ENCODE measurements at regions not wholly inside any gene's neighbourhood (a gene's known extent, or its start where the extent isn't known, plus 50 kb on each side); places are given as distances from the start of the nearest gene placed in this dataset.

GRCh38 chr7:31186202-31186601, 134.1 kb downstream of the ADCYAP1R1 start:
- CTCF ChIA-PET = no interaction called here
- no peak for ATAC-seq (ENCODE audit: low read depth)
- no peak overlapping the region for H3K4me2 ChIP-seq (replicated peaks; ENCODE audit: low read depth, low read length, poor library complexity, severe bottlenecking)
- intact Hi-C loops (cut with micrococcal nuclease) = no loop called here
- H3K9ac ChIP-seq (ENCODE audit: low read length) = no peak overlapping the region
- no peak overlapping the region for H3K27ac ChIP-seq (ENCODE audit: low read length in 2 of 2)
- no peaks in the 10 kb centered on the region for H3K36me3 ChIP-seq (replicated peaks in 1 of 2; ENCODE audit: control extremely low read depth in 1 of 2, control insufficient read depth in 1 of 2, extremely low read depth in 1 of 2, insufficient read depth in 2 of 2, low read length in 1 of 2)
- Mint-ChIP-seq H3K4me1 (no peaks in the 10 kb centered on the region), H3K4me3 (no peak overlapping the region), H3K9me3 (ENCODE audit: insufficient read depth) (no peaks in the 10 kb centered on the region), H3K27ac (no peak overlapping the region), H3K27me3 (peaks cover 8% of the 10 kb centered on the region)
- no peaks in the 10 kb centered on the region for H4K20me1 ChIP-seq (ENCODE audit: control insufficient read depth, insufficient read depth, low read length, poor library complexity, severe bottlenecking)
- no peak overlapping the region for H3K4me3 ChIP-seq (ENCODE audit: control extremely low read depth in 1 of 5, extremely low read depth in 1 of 5, insufficient read depth in 1 of 5, low read depth in 2 of 5, low read length in 4 of 5)
- no peaks in the 10 kb centered on the region for H3K27me3 ChIP-seq (replicated peaks in 1 of 4; ENCODE audit: control extremely low read depth in 1 of 4, control insufficient read depth in 3 of 4, insufficient read depth in 4 of 4, low read length in 3 of 4)
- TF ChIP-seq, protein P1, sequence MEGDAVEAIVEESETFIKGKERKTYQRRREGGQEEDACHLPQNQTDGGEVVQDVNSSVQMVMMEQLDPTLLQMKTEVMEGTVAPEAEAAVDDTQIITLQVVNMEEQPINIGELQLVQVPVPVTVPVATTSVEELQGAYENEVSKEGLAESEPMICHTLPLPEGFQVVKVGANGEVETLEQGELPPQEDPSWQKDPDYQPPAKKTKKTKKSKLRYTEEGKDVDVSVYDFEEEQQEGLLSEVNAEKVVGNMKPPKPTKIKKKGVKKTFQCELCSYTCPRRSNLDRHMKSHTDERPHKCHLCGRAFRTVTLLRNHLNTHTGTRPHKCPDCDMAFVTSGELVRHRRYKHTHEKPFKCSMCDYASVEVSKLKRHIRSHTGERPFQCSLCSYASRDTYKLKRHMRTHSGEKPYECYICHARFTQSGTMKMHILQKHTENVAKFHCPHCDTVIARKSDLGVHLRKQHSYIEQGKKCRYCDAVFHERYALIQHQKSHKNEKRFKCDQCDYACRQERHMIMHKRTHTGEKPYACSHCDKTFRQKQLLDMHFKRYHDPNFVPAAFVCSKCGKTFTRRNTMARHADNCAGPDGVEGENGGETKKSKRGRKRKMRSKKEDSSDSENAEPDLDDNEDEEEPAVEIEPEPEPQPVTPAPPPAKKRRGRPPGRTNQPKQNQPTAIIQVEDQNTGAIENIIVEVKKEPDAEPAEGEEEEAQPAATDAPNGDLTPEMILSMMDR (IDR thresholded peaks at IDR 0.05) = no peak
- TF ChIP-seq EZH2 (IDR thresholded peaks at IDR 0.05; ENCODE audit: borderline replicate concordance, insufficient read depth, low read depth, low read length, poor library complexity, severe bottlenecking) = no peak
- H2AFZ ChIP-seq (ENCODE audit: insufficient read depth, low read depth, low read length, poor library complexity, severe bottlenecking) = no peak overlapping the region
- WGBS (ENCODE audit: insufficient coverage) = no CpG with 5 or more reads among the region's 1 CpG
- DNase-seq = no peak
- POLR2A ChIA-PET = no interaction called here
- no peaks in the 10 kb centered on the region for H3K4me1 ChIP-seq (ENCODE audit: control insufficient read depth in 2 of 2, insufficient read depth in 2 of 2, low read length in 2 of 2)
- H3K9me3 ChIP-seq (ENCODE audit: control extremely low read depth in 1 of 3, control insufficient read depth in 2 of 3, insufficient read depth in 1 of 3, low read length in 2 of 3) = peaks cover 0 to 3% (median 0%) of the 10 kb centered on the region in 3 donors
- H3K79me2 ChIP-seq (ENCODE audit: control insufficient read depth, insufficient read depth, low read length) = no peaks in the 10 kb centered on the region

- H3K27ac ChIP-seq (ENCODE audit: low read length in 2 of 2) = no peak overlapping the region
- Mint-ChIP-seq H3K4me1 (no peaks in the 10 kb centered on the region), H3K4me3 (no peak overlapping the region), H3K9me3 (ENCODE audit: insufficient read depth) (no peaks in the 10 kb centered on the region), H3K27me3 (peaks cover 8% of the 10 kb centered on the region), H3K27ac (no peak overlapping the region)
- H3K9me3 ChIP-seq (ENCODE audit: control extremely low read depth in 1 of 3, control insufficient read depth in 2 of 3, insufficient read depth in 1 of 3, low read length in 2 of 3) = no peaks in the 10 kb centered on the region
- no peak overlapping the region for H3K9ac ChIP-seq (ENCODE audit: low read length)
- no peaks in the 10 kb centered on the region for H4K20me1 ChIP-seq (ENCODE audit: control insufficient read depth, insufficient read depth, low read length, poor library complexity, severe bottlenecking)
- 83% methylated on average over 2 of the region's 3 CpGs for WGBS (ENCODE audit: insufficient coverage)
- ChIA-PET POLR2A (no interaction called here), CTCF (interaction anchor here (1.4 kb wide), 1 partner anchor 42 kb away, joined by 3 read pairs; no protein-coding TSS in a partner anchor)
- no peaks in the 10 kb centered on the region for H3K27me3 ChIP-seq (replicated peaks in 1 of 4; ENCODE audit: control extremely low read depth in 1 of 4, control insufficient read depth in 3 of 4, insufficient read depth in 4 of 4, low read length in 3 of 4)
- DNase-seq (no peak), ATAC-seq (ENCODE audit: low read depth) (no peak)
- intact Hi-C loops (cut with micrococcal nuclease) = no loop called here
- no peak overlapping the region for H2AFZ ChIP-seq (ENCODE audit: insufficient read depth, low read depth, low read length, poor library complexity, severe bottlenecking)
- H3K4me3 ChIP-seq (ENCODE audit: control extremely low read depth in 1 of 5, extremely low read depth in 1 of 5, insufficient read depth in 1 of 5, low read depth in 2 of 5, low read length in 4 of 5) = no peak overlapping the region
- no peak overlapping the region for H3K4me2 ChIP-seq (replicated peaks; ENCODE audit: low read depth, low read length, poor library complexity, severe bottlenecking)
- H3K79me2 ChIP-seq (ENCODE audit: control insufficient read depth, insufficient read depth, low read length) = no peaks in the 10 kb centered on the region
- H3K36me3 ChIP-seq (replicated peaks in 1 of 2; ENCODE audit: control extremely low read depth in 1 of 2, control insufficient read depth in 1 of 2, extremely low read depth in 1 of 2, insufficient read depth in 2 of 2, low read length in 1 of 2) = no peaks in the 10 kb centered on the region
- H3K4me1 ChIP-seq (ENCODE audit: control insufficient read depth in 2 of 2, insufficient read depth in 2 of 2, low read length in 2 of 2) = no peaks in the 10 kb centered on the region
- TF ChIP-seq, protein P1 (IDR thresholded peaks at IDR 0.05) = no peak
Observed at GRCh38 chr7:31175672-31176071, 123.6 kb downstream of the ADCYAP1R1 start.

Data from B cell (primary cell).